ENCODE measurements at regions not wholly inside any gene's neighbourhood (a gene's known extent, or its start where the extent isn't known, plus 50 kb on each side); places are given as distances from the start of the nearest gene placed in this dataset.

DNA sequence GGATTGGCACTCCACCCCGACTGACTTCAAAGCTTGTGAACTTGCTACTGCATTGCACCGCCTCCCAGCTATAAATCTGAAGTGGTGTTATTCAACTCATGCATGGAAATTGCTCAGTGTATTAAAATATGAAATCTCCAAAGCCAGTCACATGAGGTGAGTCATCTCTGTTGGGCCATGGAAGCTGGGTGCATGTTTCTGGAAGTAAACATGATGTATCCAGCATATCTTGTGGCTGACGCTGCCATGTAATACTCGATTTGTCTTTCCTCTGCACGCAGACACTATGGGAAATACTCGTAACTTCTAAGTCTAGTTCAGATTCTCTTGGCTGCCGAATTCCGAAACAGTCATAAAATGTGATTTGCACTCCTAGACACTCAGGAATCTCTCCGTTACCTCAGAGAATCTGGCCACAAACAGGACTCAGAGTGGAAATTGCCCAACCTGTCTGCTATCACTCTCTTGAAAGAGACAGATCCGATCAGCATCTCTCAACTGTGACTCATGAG lies 154.9 kb upstream of the MPPED2 start:
- no peak overlapping the region for H3K27ac ChIP-seq (ENCODE audit: low read length)

DNA sequence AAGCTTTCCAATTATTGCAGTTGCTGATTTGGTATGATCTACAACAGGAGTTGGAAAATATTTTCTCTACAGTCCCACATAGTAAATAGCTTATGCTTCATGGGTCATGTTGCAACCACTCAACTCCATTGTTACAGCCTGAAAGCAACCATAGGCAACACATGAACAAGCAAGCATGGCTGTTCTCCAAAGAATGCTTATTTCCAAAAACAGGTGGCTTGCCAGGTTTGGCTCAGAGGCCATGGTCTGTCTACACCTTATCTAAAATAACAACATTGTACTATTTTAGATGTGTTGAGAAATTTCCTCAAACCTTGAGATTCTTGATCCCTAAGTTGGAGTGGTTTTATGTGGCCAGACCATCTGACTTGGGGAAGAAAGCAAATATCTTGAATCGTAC lies 153.9 kb upstream of the MPPED2 start:
- Histone ChIP-seq H3K9me3 (ENCODE audit: control insufficient read depth in 2 of 2, low read length in 2 of 2) (peaks cover 0 to 2% of the 10 kb centered on the region in 2 donors), H3K4me1 (ENCODE audit: control insufficient read depth, insufficient read depth, low read length) (no peaks in the 10 kb centered on the region), H3K4me3 (ENCODE audit: low read length in 2 of 2) (no peak overlapping the region), H3K27me3 (ENCODE audit: control insufficient read depth in 1 of 2, insufficient read depth in 2 of 2, low read length in 2 of 2) (no peaks in the 10 kb centered on the region), H3K9ac (ENCODE audit: low read length in 2 of 2) (no peak overlapping the region), H3K27ac (ENCODE audit: low read length) (no peak overlapping the region), H3K36me3 (ENCODE audit: control insufficient read depth in 2 of 2, insufficient read depth in 2 of 2, low read length in 2 of 2) (no peaks in the 10 kb centered on the region)

More for the DNA sequence above, 154.9 kb upstream of the MPPED2 start:
- Histone ChIP-seq H3K27me3 (ENCODE audit: control insufficient read depth in 1 of 2, insufficient read depth in 2 of 2, low read length in 2 of 2) (no peaks in the 10 kb centered on the region), H3K9ac (ENCODE audit: low read length in 2 of 2) (no peak overlapping the region), H3K4me1 (ENCODE audit: control insufficient read depth, insufficient read depth, low read length) (no peaks in the 10 kb centered on the region), H3K4me3 (ENCODE audit: low read length in 2 of 2) (peak overlapping the region in 1 of 2 donors; percentile 46), H3K36me3 (ENCODE audit: control insufficient read depth in 2 of 2, insufficient read depth in 2 of 2, low read length in 2 of 2) (no peaks in the 10 kb centered on the region), H3K9me3 (ENCODE audit: control insufficient read depth in 2 of 2, low read length in 2 of 2) (peaks cover 0 to 2% of the 10 kb centered on the region in 2 donors)

DNA sequence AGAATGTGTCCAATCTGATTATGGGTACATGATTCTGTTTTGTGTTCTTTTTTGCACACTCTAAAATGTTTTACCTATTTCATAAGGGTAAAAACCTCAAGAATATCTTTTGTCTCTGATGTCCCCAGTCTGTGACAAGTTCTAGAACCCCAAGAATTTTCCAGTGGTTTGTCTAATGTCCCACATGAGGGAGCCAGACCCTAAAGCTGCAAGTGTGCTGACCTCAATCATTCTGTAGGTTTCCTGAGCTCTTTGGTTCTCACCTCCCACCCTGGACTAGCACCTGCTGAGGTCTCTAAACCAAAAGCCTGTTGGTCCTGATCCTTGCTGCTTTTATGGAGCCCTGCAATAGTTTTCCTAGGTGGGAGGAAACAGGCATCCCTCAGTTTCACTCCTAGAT lies 149.8 kb upstream of the MPPED2 start:
- no peaks in the 10 kb centered on the region for H3K36me3 ChIP-seq (ENCODE audit: control insufficient read depth in 2 of 2, insufficient read depth in 2 of 2, low read length in 2 of 2)
- no peak overlapping the region for H3K9ac ChIP-seq (ENCODE audit: low read length in 2 of 2)
- H3K4me1 ChIP-seq (ENCODE audit: control insufficient read depth, insufficient read depth, low read length): no peaks in the 10 kb centered on the region
- H3K27ac ChIP-seq (ENCODE audit: low read length): no peak overlapping the region
- no peaks in the 10 kb centered on the region for H3K27me3 ChIP-seq (ENCODE audit: control insufficient read depth in 1 of 2, insufficient read depth in 2 of 2, low read length in 2 of 2)
- peaks cover 0 to 2% of the 10 kb centered on the region in 2 donors for H3K9me3 ChIP-seq (ENCODE audit: control insufficient read depth in 2 of 2, low read length in 2 of 2)
- no peak overlapping the region for H3K4me3 ChIP-seq (ENCODE audit: low read length in 2 of 2)

- no peak overlapping the region for H3K9ac ChIP-seq (ENCODE audit: low read length in 2 of 2)
- peaks cover 0 to 1% of the 10 kb centered on the region in 2 donors for H3K9me3 ChIP-seq (ENCODE audit: control insufficient read depth in 2 of 2, low read length in 2 of 2)
- H3K4me1 ChIP-seq (ENCODE audit: control insufficient read depth, insufficient read depth, low read length): no peaks in the 10 kb centered on the region
- H3K27me3 ChIP-seq (ENCODE audit: control insufficient read depth in 1 of 2, insufficient read depth in 2 of 2, low read length in 2 of 2): no peaks in the 10 kb centered on the region
- no peak overlapping the region for H3K27ac ChIP-seq (ENCODE audit: low read length)
- H3K36me3 ChIP-seq (ENCODE audit: control insufficient read depth in 2 of 2, insufficient read depth in 2 of 2, low read length in 2 of 2): no peaks in the 10 kb centered on the region
- no peak overlapping the region for H3K4me3 ChIP-seq (ENCODE audit: low read length in 2 of 2)
These were observed 147.6 kb upstream of the MPPED2 start for GRCh38 chr11:30733748-30734147.

DNA sequence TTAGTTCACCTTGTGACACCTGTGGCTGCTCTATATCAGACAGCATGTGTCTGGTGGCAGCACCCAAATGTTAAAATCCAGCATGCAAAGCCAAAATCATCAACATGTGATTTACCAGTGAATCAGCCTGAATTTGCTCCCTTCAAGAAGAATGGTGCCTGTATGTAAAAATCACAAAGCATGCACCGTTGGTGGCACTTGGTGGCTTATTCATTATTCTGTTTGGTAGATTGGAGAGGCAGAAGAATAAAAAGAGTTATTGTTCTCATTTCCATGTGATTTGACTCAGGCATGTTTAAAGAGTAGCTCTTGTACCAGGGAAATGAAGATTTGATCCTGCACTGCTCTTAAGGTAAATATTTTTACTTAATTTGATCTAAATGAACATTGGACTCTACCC lies 143.9 kb upstream of the MPPED2 start:
- no peaks in the 10 kb centered on the region for H3K4me1 ChIP-seq (ENCODE audit: control insufficient read depth, insufficient read depth, low read length)
- no peaks in the 10 kb centered on the region for H3K9me3 ChIP-seq (ENCODE audit: control insufficient read depth in 2 of 2, low read length in 2 of 2)
- no peaks in the 10 kb centered on the region for H3K27me3 ChIP-seq (ENCODE audit: control insufficient read depth in 1 of 2, insufficient read depth in 2 of 2, low read length in 2 of 2)
- H3K4me3 ChIP-seq (ENCODE audit: low read length in 2 of 2): no peak overlapping the region
- H3K9ac ChIP-seq (ENCODE audit: low read length in 2 of 2): no peak overlapping the region
- H3K27ac ChIP-seq (ENCODE audit: low read length): no peak overlapping the region
- H3K36me3 ChIP-seq (ENCODE audit: control insufficient read depth in 2 of 2, insufficient read depth in 2 of 2, low read length in 2 of 2): no peaks in the 10 kb centered on the region

- Histone ChIP-seq H3K4me3 (ENCODE audit: low read length in 2 of 2) (no peak overlapping the region), H3K4me1 (ENCODE audit: control insufficient read depth, insufficient read depth, low read length) (no peaks in the 10 kb centered on the region), H3K36me3 (ENCODE audit: control insufficient read depth in 2 of 2, insufficient read depth in 2 of 2, low read length in 2 of 2) (no peaks in the 10 kb centered on the region), H3K9me3 (ENCODE audit: control insufficient read depth in 2 of 2, low read length in 2 of 2) (no peaks in the 10 kb centered on the region), H3K27ac (ENCODE audit: low read length) (no peak overlapping the region), H3K27me3 (ENCODE audit: control insufficient read depth in 1 of 2, insufficient read depth in 2 of 2, low read length in 2 of 2) (no peaks in the 10 kb centered on the region), H3K9ac (ENCODE audit: low read length in 2 of 2) (no peak overlapping the region)
These were observed 143.1 kb upstream of the MPPED2 start for GRCh38 chr11:30729187-30729713.

GRCh38 chr11:30725645-30726195 lies 139.6 kb upstream of the MPPED2 start:
- Histone ChIP-seq H3K27ac (ENCODE audit: low read length) (no peak overlapping the region), H3K4me3 (ENCODE audit: low read length in 2 of 2) (no peak overlapping the region), H3K27me3 (ENCODE audit: control insufficient read depth in 1 of 2, insufficient read depth in 2 of 2, low read length in 2 of 2) (no peaks in the 10 kb centered on the region), H3K9me3 (ENCODE audit: control insufficient read depth in 2 of 2, low read length in 2 of 2) (no peaks in the 10 kb centered on the region), H3K9ac (ENCODE audit: low read length in 2 of 2) (no peak overlapping the region), H3K4me1 (ENCODE audit: control insufficient read depth, insufficient read depth, low read length) (no peaks in the 10 kb centered on the region), H3K36me3 (ENCODE audit: control insufficient read depth in 2 of 2, insufficient read depth in 2 of 2, low read length in 2 of 2) (no peaks in the 10 kb centered on the region)

DNA sequence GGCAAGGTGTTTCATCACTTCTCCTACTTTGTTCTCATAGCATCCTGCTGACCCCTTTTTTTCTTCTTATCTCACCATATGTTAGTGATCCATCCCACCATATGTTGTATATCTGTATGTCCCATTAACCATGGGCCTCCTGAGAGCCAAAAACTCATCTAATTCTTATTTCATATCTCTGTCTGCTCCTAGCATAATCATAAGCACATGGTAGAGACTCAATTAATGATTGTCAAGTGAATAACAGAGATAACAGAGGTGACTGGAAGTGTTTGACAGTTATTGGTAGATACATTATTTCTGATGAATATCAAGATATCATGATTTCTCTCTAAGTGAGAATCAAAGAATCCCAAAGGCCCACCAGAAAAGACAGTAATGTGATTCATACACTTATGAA lies 138.1 kb upstream of the MPPED2 start:
- H3K36me3 ChIP-seq (ENCODE audit: control insufficient read depth in 2 of 2, insufficient read depth in 2 of 2, low read length in 2 of 2): no peaks in the 10 kb centered on the region
- no peak overlapping the region for H3K4me3 ChIP-seq (ENCODE audit: low read length in 2 of 2)
- H3K4me1 ChIP-seq (ENCODE audit: control insufficient read depth, insufficient read depth, low read length): no peaks in the 10 kb centered on the region
- no peaks in the 10 kb centered on the region for H3K27me3 ChIP-seq (ENCODE audit: control insufficient read depth in 1 of 2, insufficient read depth in 2 of 2, low read length in 2 of 2)
- no peak overlapping the region for H3K9ac ChIP-seq (ENCODE audit: low read length in 2 of 2)
- H3K9me3 ChIP-seq (ENCODE audit: control insufficient read depth in 2 of 2, low read length in 2 of 2): no peaks in the 10 kb centered on the region
- no peak overlapping the region for H3K27ac ChIP-seq (ENCODE audit: low read length)

- Histone ChIP-seq H3K36me3 (ENCODE audit: control insufficient read depth in 2 of 2, insufficient read depth in 2 of 2, low read length in 2 of 2) (no peaks in the 10 kb centered on the region), H3K4me3 (ENCODE audit: low read length in 2 of 2) (no peak overlapping the region), H3K9me3 (ENCODE audit: control insufficient read depth in 2 of 2, low read length in 2 of 2) (no peaks in the 10 kb centered on the region), H3K9ac (ENCODE audit: low read length in 2 of 2) (no peak overlapping the region), H3K27ac (ENCODE audit: low read length) (no peak overlapping the region), H3K27me3 (ENCODE audit: control insufficient read depth in 1 of 2, insufficient read depth in 2 of 2, low read length in 2 of 2) (no peaks in the 10 kb centered on the region), H3K4me1 (ENCODE audit: control insufficient read depth, insufficient read depth, low read length) (no peaks in the 10 kb centered on the region)
These were observed 133.2 kb upstream of the MPPED2 start for GRCh38 chr11:30719371-30719770.

DNA sequence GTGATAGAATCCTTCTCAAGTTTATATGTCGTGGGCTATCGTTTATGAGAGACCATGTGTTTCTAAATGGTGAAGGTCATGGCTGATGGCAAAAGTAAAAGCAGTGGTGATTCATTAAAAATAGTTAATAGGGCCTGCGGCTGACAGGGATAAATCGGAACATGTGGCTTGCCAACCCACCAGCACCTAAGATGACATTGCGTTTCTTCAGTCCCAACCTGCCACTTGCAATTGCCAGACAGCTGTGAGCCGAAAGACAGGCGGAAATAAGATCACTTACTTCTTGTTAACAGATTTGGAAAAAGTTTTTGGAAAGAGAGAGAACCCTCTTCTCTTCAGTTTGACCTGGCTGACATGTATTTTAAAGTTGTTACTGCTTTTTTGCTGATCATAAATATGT lies 131.5 kb upstream of the MPPED2 start:
- no peaks in the 10 kb centered on the region for H3K27me3 ChIP-seq (ENCODE audit: control insufficient read depth in 1 of 2, insufficient read depth in 2 of 2, low read length in 2 of 2)
- no peaks in the 10 kb centered on the region for H3K4me1 ChIP-seq (ENCODE audit: control insufficient read depth, insufficient read depth, low read length)
- H3K9me3 ChIP-seq (ENCODE audit: control insufficient read depth in 2 of 2, low read length in 2 of 2): no peaks in the 10 kb centered on the region
- H3K36me3 ChIP-seq (ENCODE audit: control insufficient read depth in 2 of 2, insufficient read depth in 2 of 2, low read length in 2 of 2): no peaks in the 10 kb centered on the region
- H3K27ac ChIP-seq (ENCODE audit: low read length): no peak overlapping the region
- no peak overlapping the region for H3K9ac ChIP-seq (ENCODE audit: low read length in 2 of 2)
- no peak overlapping the region for H3K4me3 ChIP-seq (ENCODE audit: low read length in 2 of 2)

GRCh38 chr11:30717009-30717408 lies 130.9 kb upstream of the MPPED2 start:
- H3K9ac ChIP-seq (ENCODE audit: low read length in 2 of 2): no peak overlapping the region
- H3K27ac ChIP-seq (ENCODE audit: low read length): no peak overlapping the region
- no peaks in the 10 kb centered on the region for H3K36me3 ChIP-seq (ENCODE audit: control insufficient read depth in 2 of 2, insufficient read depth in 2 of 2, low read length in 2 of 2)
- no peaks in the 10 kb centered on the region for H3K27me3 ChIP-seq (ENCODE audit: control insufficient read depth in 1 of 2, insufficient read depth in 2 of 2, low read length in 2 of 2)
- no peak overlapping the region for H3K4me3 ChIP-seq (ENCODE audit: low read length in 2 of 2)
- H3K9me3 ChIP-seq (ENCODE audit: control insufficient read depth in 2 of 2, low read length in 2 of 2): no peaks in the 10 kb centered on the region
- H3K4me1 ChIP-seq (ENCODE audit: control insufficient read depth, insufficient read depth, low read length): no peaks in the 10 kb centered on the region

Data from stomach smooth muscle (tissue), 2 donors.